ENCODE measurements at regions not wholly inside any gene's neighbourhood (a gene's known extent, or its start where the extent isn't known, plus 50 kb on each side); places are given as distances from the start of the nearest gene placed in this dataset.

GRCh38 chr3:30289766-30290165 lies 316.6 kb upstream of the TGFBR2 start:
- POLR2A ChIA-PET = no interaction called here
- Histone ChIP-seq H3K27me3 (replicated peaks; ENCODE audit: control insufficient read depth, insufficient read depth, low read length) (no peaks in the 10 kb centered on the region), H3K36me3 (ENCODE audit: control insufficient read depth, insufficient read depth, low read length) (no peaks in the 10 kb centered on the region), H3K4me1 (peaks cover 14% of the 10 kb centered on the region), H3K9me3 (no peaks in the 10 kb centered on the region), H3K4me3 (ENCODE audit: low read depth, low read length) (no peak overlapping the region)
- Mint-ChIP-seq H3K27ac (ENCODE audit: unreplicated experiment) (no peak overlapping the region), H3K9me3 (ENCODE audit: unreplicated experiment) (peaks cover 20% of the 10 kb centered on the region), H3K36me3 (ENCODE audit: insufficient read depth, unreplicated experiment) (peaks cover 6% of the 10 kb centered on the region), H3K27me3 (ENCODE audit: insufficient read depth, unreplicated experiment) (no peaks in the 10 kb centered on the region), H3K4me3 (ENCODE audit: unreplicated experiment) (no peak overlapping the region), H3K4me1 (ENCODE audit: low read depth, unreplicated experiment) (peaks cover 20% of the 10 kb centered on the region)
- BruUV-seq (replicated peaks) = no TSS peak
- intact Hi-C loops (cut with micrococcal nuclease; ENCODE audit: unreplicated experiment) = no loop called here
- no peak for DNase-seq
- no peak for TF ChIP-seq CTCF (IDR thresholded peaks at IDR 0.05; ENCODE audit: insufficient read depth in 1 of 2, low read depth in 1 of 2, low read length in 1 of 2, severe bottlenecking in 1 of 2, unreplicated experiment in 1 of 2)
- CTCF ChIA-PET = no interaction called here

DNA sequence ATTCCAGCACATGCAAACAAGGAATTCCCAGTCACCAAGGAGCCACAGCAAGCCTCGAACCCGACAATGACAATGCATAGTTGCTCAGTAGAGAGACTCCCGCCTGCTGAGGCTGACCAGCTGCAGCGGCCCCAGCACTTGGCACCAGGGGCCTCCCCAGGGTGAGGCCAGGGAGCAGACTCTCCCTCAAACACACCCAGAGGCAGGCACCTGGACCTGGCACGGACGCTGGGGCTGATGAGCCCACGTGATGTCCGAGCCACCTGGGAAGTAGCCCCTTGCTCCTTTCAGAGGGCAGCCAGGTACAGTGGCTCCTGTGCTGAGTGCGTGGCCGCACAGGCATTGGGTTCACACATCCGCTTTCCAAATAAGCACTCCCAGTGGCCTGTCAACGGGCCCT lies 315.9 kb upstream of the TGFBR2 start:
- ChIA-PET POLR2A (no interaction called here), CTCF (no interaction called here)
- no peak overlapping the region for H3K27ac Mint-ChIP-seq (ENCODE audit: unreplicated experiment)
- intact Hi-C loops (cut with micrococcal nuclease; ENCODE audit: unreplicated experiment) = no loop called here
- H3K4me1 Mint-ChIP-seq (ENCODE audit: low read depth, unreplicated experiment) = peaks cover 20% of the 10 kb centered on the region
- no peak for DNase-seq
- peaks cover 20% of the 10 kb centered on the region for H3K9me3 Mint-ChIP-seq (ENCODE audit: unreplicated experiment)
- Histone ChIP-seq H3K27me3 (replicated peaks; ENCODE audit: control insufficient read depth, insufficient read depth, low read length) (no peaks in the 10 kb centered on the region), H3K4me1 (peaks cover 14% of the 10 kb centered on the region), H3K9me3 (no peaks in the 10 kb centered on the region), H3K4me3 (ENCODE audit: low read depth, low read length) (no peak overlapping the region), H3K36me3 (ENCODE audit: control insufficient read depth, insufficient read depth, low read length) (no peaks in the 10 kb centered on the region)
- no TSS peak for BruUV-seq (replicated peaks)
- no peak overlapping the region for H3K4me3 Mint-ChIP-seq (ENCODE audit: unreplicated experiment)
- no peaks in the 10 kb centered on the region for H3K27me3 Mint-ChIP-seq (ENCODE audit: insufficient read depth, unreplicated experiment)
- TF ChIP-seq CTCF (IDR thresholded peaks at IDR 0.05; ENCODE audit: insufficient read depth in 1 of 2, low read depth in 1 of 2, low read length in 1 of 2, severe bottlenecking in 1 of 2, unreplicated experiment in 1 of 2) = no peak
- peaks cover 6% of the 10 kb centered on the region for H3K36me3 Mint-ChIP-seq (ENCODE audit: insufficient read depth, unreplicated experiment)

- intact Hi-C loops (cut with micrococcal nuclease; ENCODE audit: unreplicated experiment) = no loop called here
- POLR2A ChIA-PET = no interaction called here
These were observed 314.1 kb upstream of the TGFBR2 start for GRCh38 chr3:30292192-30292893.

More at GRCh38 chr3:30292192-30292893, 314.1 kb upstream of the TGFBR2 start:
- Histone ChIP-seq H3K4me1 (peaks cover 18% of the 10 kb centered on the region), H3K27me3 (replicated peaks; ENCODE audit: control insufficient read depth, insufficient read depth, low read length) (no peaks in the 10 kb centered on the region), H3K9me3 (no peaks in the 10 kb centered on the region), H3K4me3 (ENCODE audit: low read depth, low read length) (no peak overlapping the region), H3K36me3 (ENCODE audit: control insufficient read depth, insufficient read depth, low read length) (no peaks in the 10 kb centered on the region)
- Mint-ChIP-seq H3K9me3 (ENCODE audit: unreplicated experiment) (peaks cover 13% of the 10 kb centered on the region), H3K27me3 (ENCODE audit: insufficient read depth, unreplicated experiment) (no peaks in the 10 kb centered on the region), H3K36me3 (ENCODE audit: insufficient read depth, unreplicated experiment) (peaks cover 6% of the 10 kb centered on the region), H3K27ac (ENCODE audit: unreplicated experiment) (no peak overlapping the region), H3K4me1 (ENCODE audit: low read depth, unreplicated experiment) (peaks cover 16% of the 10 kb centered on the region), H3K4me3 (ENCODE audit: unreplicated experiment) (no peak overlapping the region)
- no peak for TF ChIP-seq CTCF (IDR thresholded peaks at IDR 0.05; ENCODE audit: insufficient read depth in 1 of 2, low read depth in 1 of 2, low read length in 1 of 2, severe bottlenecking in 1 of 2, unreplicated experiment in 1 of 2)
- CTCF ChIA-PET = no interaction called here
- DNase-seq = no peak
- BruUV-seq (replicated peaks) = no TSS peak

Data from Caco-2 (cell line).